ENCODE measurements at regions not wholly inside any gene's neighbourhood (a gene's known extent, or its start where the extent isn't known, plus 50 kb on each side); places are given as distances from the start of the nearest gene placed in this dataset.

- H3K9me3 ChIP-seq (ENCODE audit: control insufficient read depth, insufficient read depth, low read depth, low read length) = no peaks in the 10 kb centered on the region
- BruUV-seq (replicated peaks) = no TSS peak
These were observed 193.1 kb downstream of the ABHD5 start for GRCh38 chr3:43883729-43884396.

GRCh38 chr3:43884581-43884980 is 193.8 kb downstream of the ABHD5 start:
- BruUV-seq (replicated peaks) = no TSS peak
- ChIA-PET POLR2A (no interaction called here), CTCF (no interaction called here)
- ATAC-seq = no peak
- no peaks in the 10 kb centered on the region for H3K27me3 ChIP-seq (ENCODE audit: control insufficient read depth, insufficient read depth, low read length)
- H3K4me1 ChIP-seq (ENCODE audit: control insufficient read depth, insufficient read depth, low read length) = no peaks in the 10 kb centered on the region
- TF ChIP-seq CTCF (IDR thresholded peaks at IDR 0.05) (no peak), SIN3A (IDR thresholded peaks at IDR 0.05; ENCODE audit: borderline replicate concordance, insufficient read depth, low read depth, low read length) (no peak), POLR2AphosphoS5 (IDR thresholded peaks at IDR 0.05; ENCODE audit: low read depth, low read length) (no peak), TCF7L2 (IDR thresholded peaks at IDR 0.05; ENCODE audit: low read depth, low read length) (no peak), REST (IDR thresholded peaks at IDR 0.05; ENCODE audit: insufficient read depth in 1 of 2, low read depth in 2 of 2, low read length in 1 of 2) (no peak)
- H3K27ac ChIP-seq (ENCODE audit: low read length) = no peak overlapping the region
- no peaks in the 10 kb centered on the region for H3K36me3 ChIP-seq (ENCODE audit: control insufficient read depth, insufficient read depth, low read length)
- intact Hi-C loops (cut with micrococcal nuclease; ENCODE audit: unreplicated experiment) (no loop called here), in situ Hi-C loops (cut with HindIII; ENCODE audit: low pct_unique_long_range_greater_than_20kb, low sequenced_read_pairs) (no loop called here)
- no peak for DNase-seq (ENCODE audit: low read depth, low spot score)
- H3K4me3 ChIP-seq (ENCODE audit: low read depth in 2 of 2, low read length in 2 of 2) = no peak overlapping the region
- H3K9me3 ChIP-seq (ENCODE audit: control insufficient read depth, insufficient read depth, low read depth, low read length) = no peaks in the 10 kb centered on the region

More at GRCh38 chr3:43883729-43884396, 193.1 kb downstream of the ABHD5 start:
- POLR2A ChIA-PET = no interaction called here
- DNase-seq (ENCODE audit: low read depth, low spot score) (no peak), ATAC-seq (no peak)
- intact Hi-C loops (cut with micrococcal nuclease; ENCODE audit: unreplicated experiment) (no loop called here), in situ Hi-C loops (cut with HindIII; ENCODE audit: low pct_unique_long_range_greater_than_20kb, low sequenced_read_pairs) (no loop called here)
- Histone ChIP-seq H3K4me1 (ENCODE audit: control insufficient read depth, insufficient read depth, low read length) (no peaks in the 10 kb centered on the region), H3K36me3 (ENCODE audit: control insufficient read depth, insufficient read depth, low read length) (no peaks in the 10 kb centered on the region), H3K4me3 (ENCODE audit: low read depth in 2 of 2, low read length in 2 of 2) (no peak overlapping the region), H3K27ac (ENCODE audit: low read length) (no peak overlapping the region), H3K27me3 (ENCODE audit: control insufficient read depth, insufficient read depth, low read length) (no peaks in the 10 kb centered on the region)
- CTCF ChIA-PET = no interaction called here
- no peak for TF ChIP-seq SIN3A (IDR thresholded peaks at IDR 0.05; ENCODE audit: borderline replicate concordance, insufficient read depth, low read depth, low read length)
- no peak for TF ChIP-seq POLR2AphosphoS5 (IDR thresholded peaks at IDR 0.05; ENCODE audit: low read depth, low read length)
- no peak for TF ChIP-seq REST (IDR thresholded peaks at IDR 0.05; ENCODE audit: insufficient read depth in 1 of 2, low read depth in 2 of 2, low read length in 1 of 2)

Measured in Panc1 (cell line).